HG03135 (cell line): ENCODE measurements at regions not wholly inside any gene's neighbourhood (a gene's known extent, or its start where the extent isn't known, plus 50 kb on each side); places are given as distances from the start of the nearest gene placed in this dataset.

Experiments
- ATAC-seq: cut with Tn5 transposase; IDR thresholded peaks from one replicate; pipeline ENCODE4 v1.9.1; 2021; ENCODE audit warnings: mild to moderate bottlenecking, moderate library complexity; ENCODE audit not compliant: unreplicated experiment

- ATAC-seq, result no peak
Measured at GRCh38 chr5:96074870-96075269, 113.2 kb upstream of the ELL2 start.

- no peak for ATAC-seq
Measured at GRCh38 chr5:96074460-96074859, 112.8 kb upstream of the ELL2 start.

- no peak for ATAC-seq
Measured at GRCh38 chr5:96072791-96073165, 111.1 kb upstream of the ELL2 start.

- no peak for ATAC-seq
Measured at GRCh38 chr5:96072138-96072790, 110.6 kb upstream of the ELL2 start.

DNA sequence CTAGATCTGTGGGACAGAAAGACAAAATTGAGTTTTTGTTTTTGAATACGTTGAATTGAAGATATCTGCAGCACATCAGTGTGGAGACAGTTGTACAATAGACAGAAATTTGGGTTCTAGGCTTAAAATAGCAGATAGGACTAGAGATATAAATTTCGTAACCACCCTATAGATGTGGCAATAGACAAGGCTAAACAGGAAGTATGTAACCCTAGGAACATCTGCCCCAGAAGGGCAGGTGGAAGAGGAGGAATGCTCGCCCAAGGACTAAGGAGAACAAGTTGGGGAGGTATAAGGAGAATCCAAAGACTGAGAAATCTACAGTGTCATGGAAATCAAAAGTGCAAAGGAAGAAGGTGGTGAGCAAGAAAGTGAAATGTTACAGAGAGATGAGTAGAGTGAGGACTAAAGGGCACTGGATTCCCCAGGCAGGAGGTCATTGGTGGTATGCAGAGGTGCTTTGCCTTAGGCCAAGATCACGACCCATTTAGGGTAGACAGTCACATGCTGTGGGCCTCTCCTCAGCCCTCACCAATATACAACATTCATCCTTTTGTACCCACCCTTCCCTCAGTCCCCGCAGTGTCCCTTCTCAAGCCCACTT lies 109.1 kb upstream of the ELL2 start:
- ATAC-seq, result no peak

DNA sequence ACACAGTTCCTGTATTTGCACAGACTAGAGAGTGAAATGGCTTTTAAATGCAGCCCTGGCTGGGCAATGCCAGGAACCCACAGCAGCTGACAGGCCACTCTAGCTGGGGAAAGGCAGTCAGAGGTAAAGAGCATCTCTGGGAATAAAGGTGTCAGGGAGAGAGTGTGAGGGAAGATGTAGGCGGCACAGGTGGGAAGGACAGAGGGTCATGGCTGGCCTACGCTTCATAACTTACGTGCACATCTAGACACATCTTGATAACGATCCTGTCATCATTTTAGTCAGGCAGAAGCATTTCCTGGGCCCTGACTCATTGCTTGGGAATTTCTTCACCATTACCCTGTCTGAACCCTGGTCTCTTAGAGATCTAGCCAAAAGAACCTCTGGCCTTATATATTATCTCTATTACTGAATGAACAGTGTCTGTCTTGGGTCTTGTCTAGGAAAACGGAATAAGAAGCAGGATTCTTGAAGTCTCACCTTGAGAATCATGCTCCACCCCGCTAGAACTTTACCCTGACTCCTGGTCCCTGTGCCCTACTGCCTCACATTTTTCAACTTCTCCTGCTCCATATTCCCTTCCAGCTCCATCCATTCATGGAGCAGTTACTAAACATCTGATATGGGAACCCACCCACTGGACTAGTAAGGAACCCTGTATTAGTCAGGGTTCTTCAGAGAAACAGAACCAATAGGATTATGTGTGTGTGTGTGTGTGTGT lies 106.4 kb upstream of the ELL2 start:
- no peak for ATAC-seq

DNA sequence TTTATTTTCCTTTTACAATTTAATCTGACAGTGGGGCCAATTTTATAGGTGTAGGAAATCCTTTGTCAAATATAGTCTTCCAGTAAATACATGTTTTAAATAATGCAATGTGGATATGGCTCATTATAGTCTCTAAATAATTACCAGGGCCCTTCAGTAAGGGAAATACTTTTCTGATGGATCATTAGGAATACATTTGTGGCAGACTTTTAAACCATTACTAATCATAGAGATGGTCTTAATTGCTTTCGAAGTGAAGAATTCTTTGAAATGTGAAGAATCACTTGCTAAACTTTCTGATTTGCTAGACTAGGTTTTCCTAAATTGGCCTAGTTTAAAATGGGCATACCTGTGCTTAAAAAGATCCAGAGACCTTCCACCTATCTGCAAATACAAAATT lies 105.6 kb upstream of the ELL2 start:
- ATAC-seq, result no peak

DNA sequence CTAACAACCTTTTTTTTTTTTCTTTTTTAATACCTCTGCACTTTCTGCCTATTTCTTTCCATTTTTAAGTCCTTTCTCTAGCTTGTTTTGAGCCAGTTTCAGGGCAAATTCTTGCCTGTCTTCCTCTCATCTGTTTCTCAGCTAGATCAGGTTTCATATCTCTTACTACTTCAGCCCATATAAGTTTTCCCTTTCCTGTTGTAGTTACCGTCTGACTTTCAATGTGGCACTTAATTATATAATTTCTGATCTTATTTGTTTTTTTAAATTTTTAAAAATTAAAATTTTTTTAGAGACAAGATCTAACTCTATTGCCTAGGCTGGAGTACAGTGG lies 104.7 kb upstream of the ELL2 start:
- no peak for ATAC-seq

- ATAC-seq, result no peak
Measured at GRCh38 chr5:96065685-96066385, 104.2 kb upstream of the ELL2 start.

GRCh38 chr5:96064877-96065276 lies 103.2 kb upstream of the ELL2 start:
- no peak for ATAC-seq

- ATAC-seq, result no peak
Measured at GRCh38 chr5:96062836-96063235, 101.2 kb upstream of the ELL2 start.

GRCh38 chr5:96058084-96058483 lies 96.4 kb upstream of the ELL2 start:
- no peak for ATAC-seq

- ATAC-seq, result no peak
Measured at GRCh38 chr5:96054311-96055030, 92.8 kb upstream of the ELL2 start.

- no peak for ATAC-seq
Measured at GRCh38 chr5:96053063-96053735, 91.5 kb upstream of the ELL2 start.

- no peak for ATAC-seq
Measured at GRCh38 chr5:96052374-96052773, 90.7 kb upstream of the ELL2 start.

- ATAC-seq, result no peak
Measured at GRCh38 chr5:96051401-96051830, 89.8 kb upstream of the ELL2 start.

- no peak for ATAC-seq
Measured at GRCh38 chr5:96050273-96050880, 88.7 kb upstream of the ELL2 start.

GRCh38 chr5:96049398-96050272 lies 88.0 kb upstream of the ELL2 start:
- ATAC-seq, result no peak

- ATAC-seq, result no peak
Measured at GRCh38 chr5:96048763-96049162, 87.1 kb upstream of the ELL2 start.
